Activated naive CD8-positive, alpha-beta T cell treated with anti-CD3 and anti-CD28 coated beads, Interleukin-2, amount 10 ng/mL, durations not matched to agents 7 days and 5 days (primary cell): ENCODE measurements at regions not wholly inside any gene's neighbourhood (a gene's known extent, or its start where the extent isn't known, plus 50 kb on each side); places are given as distances from the start of the nearest gene placed in this dataset.
"Not testable (repeated sequence)": the region's sequence is repeated elsewhere in the genome, so short reads cannot be mapped to it uniquely, and the experiment has no call there.

Experiments
- ATAC-seq: fragments of 150-1000 bp; cut with Tn5 transposase; one replicate; pipeline ENCODE4 v1.10.0; 2021; ENCODE audit warnings: low read depth, moderate library complexity
- POLR2A ChIA-PET: fragments of 350-600 bp; sonication (Branson Sonifier 250); formaldehyde crosslinking; loops from one replicate; lab custom pipeline; 2021; ENCODE audit warnings: antibody characterized with exemption; lab: Charles Lee
- DNase-seq: peaks from one replicate; pipeline ENCODE4 v3.0.0; 2021
- H3K27ac Mint-ChIP-seq: one replicate; pipeline ENCODE4 v1.8.0; 2022; ENCODE audit warnings: mild to moderate bottlenecking, mixed read lengths
- H3K27me3 Mint-ChIP-seq: one replicate; pipeline ENCODE4 v1.8.0; 2022; ENCODE audit warnings: mild to moderate bottlenecking, moderate library complexity, mixed read lengths
- H3K36me3 Mint-ChIP-seq: one replicate; pipeline ENCODE4 v1.8.0; 2021; ENCODE audit warnings: mild to moderate bottlenecking, mixed read lengths
- H3K4me1 Mint-ChIP-seq: one replicate; pipeline ENCODE4 v1.8.0; 2021; ENCODE audit warnings: mixed read lengths
- H3K4me3 Mint-ChIP-seq: one replicate; pipeline ENCODE4 v1.8.0; 2022; ENCODE audit warnings: mild to moderate bottlenecking, moderate library complexity, mixed read lengths
- H3K9me3 Mint-ChIP-seq: one replicate; pipeline ENCODE4 v1.8.0; 2021; ENCODE audit warnings: mixed read lengths

- H3K27me3 Mint-ChIP-seq: no peaks in the 10 kb centered on the region
- DNase-seq: no peak
- no peaks in the 10 kb centered on the region for H3K9me3 Mint-ChIP-seq
- POLR2A ChIA-PET: no interaction called here
- no peaks in the 10 kb centered on the region for H3K36me3 Mint-ChIP-seq
- H3K4me3 Mint-ChIP-seq: no peak overlapping the region
- no peak for ATAC-seq
- no peak overlapping the region for H3K27ac Mint-ChIP-seq
- no peaks in the 10 kb centered on the region for H3K4me1 Mint-ChIP-seq
Measured at GRCh38 chr6:86789779-86790411, 147.4 kb upstream of the HTR1E start.

- POLR2A ChIA-PET: no interaction called here
- no peaks in the 10 kb centered on the region for H3K9me3 Mint-ChIP-seq
- no peak overlapping the region for H3K27ac Mint-ChIP-seq
- peaks cover 2% of the 10 kb centered on the region for H3K27me3 Mint-ChIP-seq
- ATAC-seq (no peak), DNase-seq (no peak)
- no peaks in the 10 kb centered on the region for H3K4me1 Mint-ChIP-seq
- H3K4me3 Mint-ChIP-seq: no peak overlapping the region
- no peaks in the 10 kb centered on the region for H3K36me3 Mint-ChIP-seq
Measured at GRCh38 chr6:86782328-86782727, 155.0 kb upstream of the HTR1E start.

- H3K4me3 Mint-ChIP-seq: no peak overlapping the region
- POLR2A ChIA-PET: no interaction called here
- no peaks in the 10 kb centered on the region for H3K9me3 Mint-ChIP-seq
- DNase-seq (no peak), ATAC-seq (no peak)
- H3K27me3 Mint-ChIP-seq: peaks cover 2% of the 10 kb centered on the region
- H3K36me3 Mint-ChIP-seq: no peaks in the 10 kb centered on the region
- H3K4me1 Mint-ChIP-seq: no peaks in the 10 kb centered on the region
- H3K27ac Mint-ChIP-seq: no peak overlapping the region
Measured at GRCh38 chr6:86780923-86781322, 156.4 kb upstream of the HTR1E start.

- no peaks in the 10 kb centered on the region for H3K4me1 Mint-ChIP-seq
- H3K36me3 Mint-ChIP-seq: no peaks in the 10 kb centered on the region
- DNase-seq (no peak), ATAC-seq (no peak)
- POLR2A ChIA-PET: no interaction called here
- H3K27ac Mint-ChIP-seq: no peak overlapping the region
- no peaks in the 10 kb centered on the region for H3K9me3 Mint-ChIP-seq
- H3K27me3 Mint-ChIP-seq: peaks cover 2% of the 10 kb centered on the region
- no peak overlapping the region for H3K4me3 Mint-ChIP-seq
Measured at GRCh38 chr6:86775893-86776292, 161.4 kb upstream of the HTR1E start.

- Mint-ChIP-seq H3K4me3 (no peak overlapping the region), H3K27me3 (no peaks in the 10 kb centered on the region)
- POLR2A ChIA-PET: no interaction called here
Measured at GRCh38 chr6:86765211-86765610, 172.1 kb upstream of the HTR1E start.

GRCh38 chr6:86759953-86760352 lies 177.4 kb upstream of the HTR1E start:
- H3K27ac Mint-ChIP-seq, H3K27me3 Mint-ChIP-seq, H3K9me3 Mint-ChIP-seq, H3K4me1 Mint-ChIP-seq, POLR2A ChIA-PET, H3K36me3 Mint-ChIP-seq, ATAC-seq, H3K4me3 Mint-ChIP-seq, DNase-seq: not testable (repeated sequence)

More at GRCh38 chr6:86765211-86765610, 172.1 kb upstream of the HTR1E start:
- H3K4me1 Mint-ChIP-seq: no peaks in the 10 kb centered on the region
- peaks cover 8% of the 10 kb centered on the region for H3K9me3 Mint-ChIP-seq
- DNase-seq (no peak), ATAC-seq (no peak)
- H3K36me3 Mint-ChIP-seq: no peaks in the 10 kb centered on the region
- H3K27ac Mint-ChIP-seq: no peak overlapping the region

GRCh38 chr6:86756640-86757229 lies 180.6 kb upstream of the HTR1E start:
- no peaks in the 10 kb centered on the region for H3K4me1 Mint-ChIP-seq
- no peaks in the 10 kb centered on the region for H3K36me3 Mint-ChIP-seq
- no peak overlapping the region for H3K4me3 Mint-ChIP-seq
- ATAC-seq (no peak), DNase-seq (no peak)
- H3K27me3 Mint-ChIP-seq: no peaks in the 10 kb centered on the region
- POLR2A ChIA-PET: no interaction called here
- H3K9me3 Mint-ChIP-seq: peaks cover 4% of the 10 kb centered on the region
- no peak overlapping the region for H3K27ac Mint-ChIP-seq

GRCh38 chr6:86744048-86744447 lies 193.3 kb upstream of the HTR1E start:
- Mint-ChIP-seq H3K27me3 (no peaks in the 10 kb centered on the region), H3K27ac (no peak overlapping the region), H3K4me3 (no peak overlapping the region), H3K9me3 (peaks cover 3% of the 10 kb centered on the region), H3K4me1 (no peaks in the 10 kb centered on the region), H3K36me3 (no peaks in the 10 kb centered on the region)
- POLR2A ChIA-PET: no interaction called here
- DNase-seq: no peak
- no peak for ATAC-seq

- ATAC-seq (no peak), DNase-seq (no peak)
- H3K27ac Mint-ChIP-seq: no peak overlapping the region
- H3K36me3 Mint-ChIP-seq: no peaks in the 10 kb centered on the region
- H3K4me1 Mint-ChIP-seq: no peaks in the 10 kb centered on the region
- H3K27me3 Mint-ChIP-seq: no peaks in the 10 kb centered on the region
- no peak overlapping the region for H3K4me3 Mint-ChIP-seq
- peaks cover 8% of the 10 kb centered on the region for H3K9me3 Mint-ChIP-seq
- POLR2A ChIA-PET: no interaction called here
Measured at GRCh38 chr6:86738078-86738477, 199.2 kb upstream of the HTR1E start.

- H3K27me3 Mint-ChIP-seq, H3K9me3 Mint-ChIP-seq, DNase-seq, H3K27ac Mint-ChIP-seq, H3K36me3 Mint-ChIP-seq, ATAC-seq, H3K4me1 Mint-ChIP-seq, POLR2A ChIA-PET, H3K4me3 Mint-ChIP-seq: not testable (repeated sequence)
Measured at GRCh38 chr6:86731631-86732030, 205.7 kb upstream of the HTR1E start.

GRCh38 chr6:86730772-86731171 lies 206.6 kb upstream of the HTR1E start:
- H3K4me3 Mint-ChIP-seq, H3K27me3 Mint-ChIP-seq, H3K9me3 Mint-ChIP-seq, ATAC-seq, DNase-seq, POLR2A ChIA-PET, H3K4me1 Mint-ChIP-seq, H3K27ac Mint-ChIP-seq, H3K36me3 Mint-ChIP-seq: not testable (repeated sequence)

GRCh38 chr6:86730216-86730615 lies 207.1 kb upstream of the HTR1E start:
- Mint-ChIP-seq H3K36me3 (no peaks in the 10 kb centered on the region), H3K4me3 (no peak overlapping the region), H3K9me3 (peaks cover 6% of the 10 kb centered on the region), H3K27me3 (no peaks in the 10 kb centered on the region), H3K4me1 (no peaks in the 10 kb centered on the region), H3K27ac (no peak overlapping the region)
- no peak for DNase-seq
- POLR2A ChIA-PET: no interaction called here
- no peak for ATAC-seq

GRCh38 chr6:86728976-86729375 lies 208.4 kb upstream of the HTR1E start:
- peaks cover 6% of the 10 kb centered on the region for H3K9me3 Mint-ChIP-seq
- H3K36me3 Mint-ChIP-seq: no peaks in the 10 kb centered on the region
- DNase-seq (no peak), ATAC-seq (no peak)
- no peaks in the 10 kb centered on the region for H3K4me1 Mint-ChIP-seq
- H3K27ac Mint-ChIP-seq: no peak overlapping the region
- no peaks in the 10 kb centered on the region for H3K27me3 Mint-ChIP-seq
- POLR2A ChIA-PET: no interaction called here
- no peak overlapping the region for H3K4me3 Mint-ChIP-seq

GRCh38 chr6:86724695-86725094 lies 212.6 kb upstream of the HTR1E start:
- DNase-seq: no peak
- Mint-ChIP-seq H3K27me3 (no peaks in the 10 kb centered on the region), H3K4me3 (no peak overlapping the region), H3K36me3 (no peaks in the 10 kb centered on the region), H3K9me3 (peaks cover 1% of the 10 kb centered on the region), H3K4me1 (no peaks in the 10 kb centered on the region), H3K27ac (no peak overlapping the region)
- ATAC-seq: no peak
- POLR2A ChIA-PET: no interaction called here
